Gastroesophageal sphincter (tissue), 3 donors: ENCODE measurements at regions not wholly inside any gene's neighbourhood (a gene's known extent, or its start where the extent isn't known, plus 50 kb on each side); places are given as distances from the start of the nearest gene placed in this dataset.

Source experiments
- POLR2A ChIP-seq, 2 donors: fragments of 450-650 bp; IDR thresholded peaks; one replicate each; pipeline ENCODE4 v1.6.1; 2017; ENCODE audit warnings: antibody characterized with exemption in 2 of 2, mild to moderate bottlenecking in 2 of 2, moderate library complexity in 1 of 2
- POLR2AphosphoS5 ChIP-seq: sonication (generic); formaldehyde crosslinking; IDR thresholded peaks from one replicate; pipeline ENCODE4 v1.6.1; 2017; ENCODE audit warnings: antibody characterized with exemption
- TF ChIP-seq, protein P1 (sequence below), 4 experiments: fragments of 200-600 bp in 2 of 4; fragments of 450-650 bp in 2 of 4; sonication (generic) in 1 of 4; IDR thresholded peaks; one replicate each; pipeline ENCODE4 v1.5.1; 2017 to 2019; ENCODE audit warnings: antibody characterized with exemption in 4 of 4, mild to moderate bottlenecking in 2 of 4, moderate library complexity in 2 of 4

DNA sequence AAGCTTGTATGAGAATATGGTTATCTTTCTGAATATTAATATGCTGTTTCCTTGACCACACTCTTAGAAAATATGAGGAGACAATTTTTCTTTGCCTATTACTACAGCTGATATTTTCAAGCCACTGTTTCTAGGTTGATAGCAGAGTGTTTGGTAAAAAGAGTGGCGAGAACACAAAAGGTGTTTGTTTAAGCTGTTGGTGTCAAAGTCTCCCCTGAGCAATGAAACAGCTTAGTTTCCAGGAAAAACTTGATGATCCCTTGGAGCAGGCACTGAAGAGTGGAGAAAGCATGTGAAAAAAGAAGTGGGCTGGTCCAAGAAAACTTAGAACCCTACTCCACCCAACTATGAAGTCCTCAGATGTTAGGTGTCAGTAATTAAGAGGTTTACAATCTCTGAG, 182.7 kb downstream of the TFAP2B start:
- TF ChIP-seq, protein P1, sequence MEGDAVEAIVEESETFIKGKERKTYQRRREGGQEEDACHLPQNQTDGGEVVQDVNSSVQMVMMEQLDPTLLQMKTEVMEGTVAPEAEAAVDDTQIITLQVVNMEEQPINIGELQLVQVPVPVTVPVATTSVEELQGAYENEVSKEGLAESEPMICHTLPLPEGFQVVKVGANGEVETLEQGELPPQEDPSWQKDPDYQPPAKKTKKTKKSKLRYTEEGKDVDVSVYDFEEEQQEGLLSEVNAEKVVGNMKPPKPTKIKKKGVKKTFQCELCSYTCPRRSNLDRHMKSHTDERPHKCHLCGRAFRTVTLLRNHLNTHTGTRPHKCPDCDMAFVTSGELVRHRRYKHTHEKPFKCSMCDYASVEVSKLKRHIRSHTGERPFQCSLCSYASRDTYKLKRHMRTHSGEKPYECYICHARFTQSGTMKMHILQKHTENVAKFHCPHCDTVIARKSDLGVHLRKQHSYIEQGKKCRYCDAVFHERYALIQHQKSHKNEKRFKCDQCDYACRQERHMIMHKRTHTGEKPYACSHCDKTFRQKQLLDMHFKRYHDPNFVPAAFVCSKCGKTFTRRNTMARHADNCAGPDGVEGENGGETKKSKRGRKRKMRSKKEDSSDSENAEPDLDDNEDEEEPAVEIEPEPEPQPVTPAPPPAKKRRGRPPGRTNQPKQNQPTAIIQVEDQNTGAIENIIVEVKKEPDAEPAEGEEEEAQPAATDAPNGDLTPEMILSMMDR (IDR thresholded peaks at IDR 0.05) = no peak
- TF ChIP-seq POLR2AphosphoS5 (no peak), POLR2A (IDR thresholded peaks at IDR 0.05) (no peak)
